GM18861 (cell line): ENCODE measurements at regions not wholly inside any gene's neighbourhood (a gene's known extent, or its start where the extent isn't known, plus 50 kb on each side); places are given as distances from the start of the nearest gene placed in this dataset.
A peak's percentile ranks its signal among the peaks of the same experiment; 100 is the strongest.
"Not testable (repeated sequence)": the region's sequence is repeated elsewhere in the genome, so short reads cannot be mapped to it uniquely, and the experiment has no call there.

Experiments used
- ATAC-seq: cut with Tn5 transposase; IDR thresholded peaks from one replicate; pipeline ENCODE4 v1.9.1; 2021; ENCODE audit not compliant: unreplicated experiment

DNA sequence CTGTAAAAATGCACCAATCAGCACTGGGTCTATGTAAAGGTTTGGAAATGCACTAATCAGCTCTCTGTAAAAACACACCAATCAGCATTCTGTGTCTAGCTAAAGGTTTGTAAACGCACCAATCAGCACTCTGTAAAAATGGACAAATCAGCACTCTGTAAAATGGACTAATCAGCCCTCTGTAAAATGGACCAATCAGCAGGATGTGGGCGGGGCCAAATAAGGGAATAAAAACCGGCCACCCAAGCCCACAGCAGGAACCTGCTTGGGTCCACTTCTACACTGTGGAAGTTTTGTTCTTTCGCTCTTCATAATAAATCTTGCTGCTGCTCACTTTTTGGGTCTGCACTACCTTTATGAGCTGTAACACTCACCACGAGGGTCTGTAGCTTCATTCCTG lies 101.0 kb downstream of the SMC2 start:
- not testable (repeated sequence) for ATAC-seq

DNA sequence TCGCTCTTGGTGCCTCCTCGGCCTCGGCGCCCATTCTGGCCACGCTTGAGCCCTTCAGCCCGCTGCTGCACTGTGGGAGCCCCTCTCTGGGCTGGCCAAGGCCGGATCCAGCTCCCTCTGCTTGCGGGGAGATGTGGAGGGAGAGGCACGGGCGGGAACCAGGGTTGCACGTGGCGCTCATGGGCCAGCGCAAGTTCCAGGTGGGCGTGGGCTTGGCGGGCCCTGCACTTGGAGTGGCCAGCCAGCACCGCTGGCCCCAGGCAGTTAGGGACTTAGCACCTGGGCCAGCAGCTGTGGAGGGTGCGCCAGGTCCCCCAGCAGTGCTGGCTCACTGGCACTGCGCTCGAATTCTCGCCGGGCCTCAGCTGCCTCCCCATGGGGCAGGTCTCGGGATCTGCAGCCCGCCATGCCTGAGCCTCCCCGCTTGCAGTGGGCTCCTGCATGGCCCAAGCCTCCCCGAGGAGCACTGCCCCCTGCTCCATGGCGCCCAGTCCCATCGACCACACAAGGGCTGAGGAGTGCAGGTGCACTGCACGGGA lies 106.4 kb downstream of the SMC2 start:
- ATAC-seq: no peak

DNA sequence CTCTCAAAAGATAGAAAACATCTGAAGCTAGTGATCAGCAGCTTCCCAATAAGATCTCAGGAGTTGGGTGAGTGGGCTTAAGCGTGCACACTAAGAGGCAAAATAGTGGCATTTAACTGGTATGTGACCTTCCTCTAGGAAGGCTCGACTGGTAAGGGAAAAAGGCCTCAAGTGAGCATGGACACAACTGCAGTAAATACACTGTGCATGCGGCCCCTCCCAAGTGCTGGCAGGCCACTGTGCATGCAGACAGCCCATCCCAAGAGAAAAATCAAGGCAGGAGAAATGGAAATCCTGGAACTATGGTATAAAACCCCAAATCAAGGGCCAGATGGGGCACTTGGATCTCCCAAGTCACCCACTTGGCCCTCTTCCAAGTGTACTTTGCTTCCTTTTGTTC lies 112.7 kb downstream of the SMC2 start:
- ATAC-seq: no peak

DNA sequence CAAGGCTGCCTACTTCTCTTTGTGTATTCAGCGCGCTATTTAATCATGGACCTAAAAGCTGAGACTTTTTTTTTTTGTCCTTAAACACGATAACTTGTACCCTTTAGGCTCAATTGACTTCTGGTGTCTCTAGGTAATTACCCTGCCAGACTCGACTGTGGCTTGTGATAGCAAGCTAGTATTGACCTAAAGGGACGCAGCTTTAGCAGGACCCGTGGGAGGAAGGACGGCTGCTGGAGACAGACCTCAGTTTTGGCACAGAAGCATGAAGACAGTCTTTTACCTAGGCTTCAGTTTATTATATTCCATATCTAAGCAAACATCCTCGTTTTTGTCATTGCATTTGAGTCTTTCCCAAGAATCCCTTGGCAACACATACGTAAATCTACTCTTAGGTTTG lies 115.3 kb downstream of the SMC2 start:
- no peak for ATAC-seq

DNA sequence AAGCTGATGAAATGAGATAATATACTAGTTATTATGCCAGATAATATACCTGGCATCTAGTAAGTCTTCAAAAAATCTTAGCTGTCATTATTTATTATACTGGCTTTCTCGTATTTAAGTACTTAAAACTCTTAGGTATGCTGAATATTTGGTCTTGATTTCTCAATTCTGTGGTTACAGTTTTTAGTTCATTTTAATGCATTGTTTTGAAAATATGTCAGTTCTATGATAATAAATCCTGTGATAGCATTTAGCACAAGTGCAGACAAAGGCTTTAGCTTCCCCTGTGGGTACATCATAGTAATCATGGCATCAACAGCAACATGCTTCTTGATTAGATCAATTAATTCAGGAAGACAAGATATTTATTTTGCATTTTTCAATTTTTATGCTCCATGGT lies 133.0 kb downstream of the SMC2 start:
- no peak for ATAC-seq

DNA sequence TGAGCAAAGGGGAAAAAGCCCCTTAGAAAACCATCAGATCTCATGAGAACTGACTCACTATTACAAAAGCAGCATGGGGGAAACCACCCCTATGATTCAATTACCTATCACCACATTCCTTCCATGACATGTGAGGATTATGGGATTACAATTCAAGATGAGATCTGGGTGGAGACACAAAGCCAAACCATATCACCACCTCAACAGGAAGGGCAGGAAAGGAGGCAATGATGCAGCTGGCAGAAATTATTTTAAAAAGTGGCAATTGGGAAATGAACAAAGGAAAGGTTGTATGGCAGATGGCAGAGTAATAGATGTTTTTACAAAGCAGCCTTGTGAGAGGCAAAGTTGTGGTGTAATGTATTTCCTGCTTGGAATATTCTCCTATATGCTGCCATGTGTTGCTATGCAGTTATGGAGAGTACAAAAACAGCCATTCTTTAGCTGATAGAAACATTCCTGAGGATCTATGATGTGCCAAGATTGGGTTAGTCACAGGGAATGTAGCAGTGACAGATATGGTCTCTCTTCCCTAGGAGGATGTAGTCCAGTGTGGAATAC lies 138.8 kb downstream of the SMC2 start:
- no peak for ATAC-seq

DNA sequence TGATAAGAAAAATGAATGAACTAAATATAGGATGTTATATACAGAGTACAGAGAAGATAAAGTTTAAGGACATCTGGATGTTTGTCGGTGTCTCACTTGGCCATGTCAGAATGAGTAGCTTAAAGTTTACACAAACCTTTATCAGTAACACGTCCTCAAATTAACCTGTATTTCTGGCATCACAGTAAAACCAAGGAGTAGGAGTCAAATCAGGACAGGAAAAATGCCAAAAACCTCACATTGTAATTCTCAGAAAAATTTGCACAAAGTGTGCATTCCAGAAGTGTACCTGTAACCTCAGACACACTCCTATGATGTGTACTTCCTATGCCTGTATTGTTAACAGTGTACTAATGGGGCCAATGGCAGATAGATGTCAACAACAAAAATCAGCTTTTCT lies 139.3 kb downstream of the SMC2 start:
- no peak for ATAC-seq

DNA sequence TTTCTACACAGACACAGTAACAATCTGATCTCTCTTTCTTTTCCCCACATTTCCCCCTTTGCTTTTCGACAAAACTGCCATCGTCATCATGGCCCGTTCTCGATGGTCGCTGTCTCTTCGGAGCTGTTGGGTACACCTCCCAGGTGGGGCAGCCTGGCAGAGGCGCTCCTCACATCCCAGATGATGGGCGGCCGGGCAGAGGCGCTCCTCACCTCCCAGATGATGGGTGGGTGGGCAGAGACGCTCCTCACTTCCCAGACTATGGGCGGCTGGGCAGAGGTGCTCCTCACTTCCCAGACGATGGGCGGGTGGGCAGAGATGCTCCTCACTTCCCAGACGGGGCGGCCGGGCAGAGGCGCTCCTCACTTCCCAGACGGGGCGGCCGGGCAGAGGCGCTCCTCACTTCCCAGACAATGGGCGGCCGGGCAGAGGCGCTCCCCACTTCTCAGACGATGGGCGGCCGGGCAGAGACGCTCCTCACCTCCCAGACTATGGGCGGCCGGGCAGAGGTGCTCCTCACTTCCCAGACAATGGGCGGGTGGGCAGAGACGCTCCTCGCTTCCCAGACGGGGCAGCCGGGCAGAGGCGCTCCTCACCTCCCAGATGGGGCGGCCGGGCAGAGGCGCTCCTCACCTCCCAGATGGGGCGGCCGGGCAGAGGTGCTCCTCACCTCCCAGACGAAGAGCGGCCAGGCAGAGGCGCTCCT lies 140.7 kb downstream of the SMC2 start:
- not testable (repeated sequence) for ATAC-seq

DNA sequence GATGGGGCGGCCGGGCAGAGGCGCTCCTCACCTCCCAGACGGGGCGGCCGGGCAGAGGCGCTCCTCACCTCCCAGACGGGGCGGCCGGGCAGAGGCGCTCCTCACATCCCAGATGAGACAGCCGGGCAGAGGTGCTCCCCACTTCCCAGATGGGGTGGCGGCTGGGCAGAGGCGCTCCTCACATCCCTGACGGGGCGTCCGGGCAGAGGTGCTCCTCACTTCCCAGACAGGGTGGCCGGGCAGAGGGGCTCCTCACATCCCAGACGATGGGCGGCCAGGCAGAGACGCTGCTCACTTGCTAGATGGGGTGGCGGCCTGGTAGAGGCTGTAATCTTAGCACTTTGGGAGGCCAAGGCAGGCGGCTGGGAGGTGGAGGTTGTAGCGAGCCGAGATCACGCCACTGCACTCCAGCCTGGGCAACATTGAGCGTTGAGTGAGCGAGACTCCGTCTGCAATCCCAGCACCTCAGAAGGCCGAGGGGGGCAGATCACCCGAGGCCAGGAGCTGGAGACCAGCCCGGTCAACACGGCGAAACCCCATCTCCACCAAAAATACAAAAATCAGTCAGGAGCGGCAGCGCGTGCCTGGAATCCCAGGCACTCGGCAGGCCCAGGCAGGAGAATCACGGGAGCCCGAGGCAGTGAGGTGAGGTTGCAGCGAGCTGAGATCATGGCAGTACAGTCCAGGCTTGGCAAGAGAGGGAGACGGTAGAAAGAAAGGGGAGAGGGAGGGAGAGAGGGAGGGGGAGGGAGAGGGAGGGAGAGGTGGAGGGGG lies 141.4 kb downstream of the SMC2 start:
- not testable (repeated sequence) for ATAC-seq

DNA sequence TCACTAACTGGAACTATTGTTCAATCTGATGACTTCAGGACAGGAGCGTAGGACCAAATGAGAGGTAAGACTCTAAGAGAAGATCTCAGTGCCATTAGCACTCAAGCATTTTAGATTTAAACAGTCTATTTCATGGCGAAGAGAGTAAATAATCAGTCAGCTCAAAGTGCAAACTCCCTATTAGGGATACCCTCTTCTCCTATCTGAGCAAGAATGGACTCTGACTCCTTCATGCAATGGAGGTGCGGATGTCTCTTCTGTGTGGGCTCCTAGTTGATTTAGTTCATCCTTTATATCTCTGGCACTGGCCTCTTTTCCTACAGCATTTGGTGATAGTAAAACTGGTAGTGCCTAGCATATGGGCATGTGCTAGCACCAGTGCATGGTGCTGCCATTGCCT lies 144.6 kb downstream of the SMC2 start:
- no peak for ATAC-seq

DNA sequence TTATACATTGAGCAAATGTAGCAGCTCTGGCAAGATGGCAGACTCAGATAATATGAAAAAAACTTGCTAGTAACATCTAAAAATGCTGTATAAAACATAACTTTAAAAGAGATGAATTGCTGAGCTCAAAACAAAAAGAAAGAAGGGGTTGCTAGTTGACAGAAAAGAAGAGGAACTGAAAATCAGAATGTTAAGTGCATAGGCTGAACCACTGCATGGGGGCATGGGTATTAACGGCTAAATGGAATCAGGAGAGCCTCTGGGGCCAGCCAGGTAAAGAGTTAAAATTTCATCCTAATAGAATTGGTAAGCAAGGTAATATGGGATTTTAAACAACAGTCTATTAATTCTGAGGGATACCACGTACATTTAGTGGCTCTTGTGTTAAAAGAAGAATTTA lies 146.8 kb downstream of the SMC2 start:
- no peak for ATAC-seq

DNA sequence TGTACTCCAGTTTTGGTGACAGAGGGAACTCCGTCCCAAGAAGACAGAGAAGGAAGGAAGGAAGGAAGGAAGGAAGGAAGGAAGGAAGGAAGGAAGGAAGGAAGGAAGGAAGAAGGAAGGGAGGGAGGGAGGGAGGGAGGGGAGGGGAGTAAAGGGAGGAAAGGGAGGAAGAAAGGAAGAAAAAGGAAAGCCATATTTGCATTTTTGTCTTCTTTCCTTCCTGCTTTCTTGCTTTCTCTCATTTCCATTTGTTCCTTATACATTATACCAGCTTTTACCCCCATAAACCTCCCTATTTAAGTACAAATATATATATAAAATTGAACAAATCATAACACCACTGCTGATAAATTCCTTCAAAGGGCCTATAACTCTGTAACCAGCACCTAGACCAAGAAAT lies 151.8 kb downstream of the SMC2 start:
- ATAC-seq: no peak

DNA sequence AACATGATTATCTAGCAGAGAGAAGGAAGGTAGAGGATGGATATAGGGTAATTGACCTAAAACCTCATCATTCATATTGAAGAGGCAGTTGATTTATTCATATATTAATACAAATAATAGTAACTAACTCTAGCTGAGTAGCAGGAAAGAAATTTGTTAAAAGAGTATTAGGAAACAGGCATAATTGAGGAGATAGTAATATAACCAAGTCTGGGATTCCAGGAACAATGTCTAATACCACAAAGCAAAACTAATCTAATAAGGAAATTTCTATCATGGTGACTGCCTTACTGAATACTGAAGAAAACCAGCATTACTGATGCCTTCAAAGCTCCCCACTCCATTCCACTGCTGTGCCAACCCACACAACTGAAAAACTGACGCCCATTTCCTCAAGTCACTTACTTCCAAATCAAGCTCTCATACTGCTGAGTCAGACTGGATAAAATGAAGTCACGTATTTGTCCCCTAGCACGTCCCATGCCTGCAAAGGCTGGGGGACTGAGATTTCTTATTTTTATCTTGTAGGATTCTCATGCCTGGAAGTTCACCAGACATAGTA lies 153.9 kb downstream of the SMC2 start:
- ATAC-seq: no peak

DNA sequence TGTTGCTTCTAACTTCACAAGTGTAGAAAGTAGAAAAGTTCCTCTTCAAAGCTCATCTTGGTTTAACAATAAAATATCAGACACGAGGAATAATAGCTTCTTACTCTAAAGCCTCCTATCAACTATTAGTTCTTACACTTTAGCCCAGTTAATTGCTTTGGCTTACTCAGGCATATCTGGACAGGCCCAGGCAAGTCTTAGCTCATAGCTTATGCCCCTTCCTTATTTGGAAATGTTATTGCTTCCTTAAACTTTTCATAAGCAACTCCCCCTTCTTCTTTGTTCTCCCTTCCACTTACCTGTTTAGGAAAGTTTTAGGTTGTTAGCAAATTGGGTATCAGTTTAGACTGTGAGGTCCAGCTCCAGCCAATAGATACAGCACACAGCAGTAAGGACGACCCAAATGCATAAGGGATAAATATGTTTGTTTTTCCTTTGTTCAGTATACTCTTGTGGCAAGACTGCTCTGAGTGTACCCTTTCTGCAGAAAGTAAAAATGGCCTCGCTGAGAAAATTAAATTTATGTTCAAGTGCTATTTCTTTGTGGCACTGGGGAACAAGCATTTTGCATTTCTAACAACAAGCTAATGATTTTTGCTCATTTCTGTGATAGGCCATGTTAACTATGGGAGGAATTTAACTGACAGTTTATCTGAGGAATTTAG lies 162.1 kb downstream of the SMC2 start:
- ATAC-seq: no peak

DNA sequence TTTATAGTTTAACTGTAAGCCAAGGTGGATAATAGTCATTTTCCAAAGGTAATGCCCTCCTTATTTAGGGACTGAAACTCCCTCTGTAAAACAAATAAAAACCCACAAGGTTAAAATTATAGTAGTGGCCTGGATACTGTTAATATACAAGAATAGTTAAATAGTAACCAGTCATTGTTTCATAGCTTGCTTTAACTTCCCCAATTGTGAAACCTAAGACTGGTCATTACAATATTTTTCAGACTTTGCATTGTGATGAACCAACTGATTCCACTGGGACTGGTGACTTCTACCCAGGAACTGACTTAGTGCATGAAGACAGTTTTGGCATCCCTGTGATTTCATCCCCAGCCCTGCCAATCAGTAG lies 162.6 kb downstream of the SMC2 start:
- peak; percentile 78 for ATAC-seq

DNA sequence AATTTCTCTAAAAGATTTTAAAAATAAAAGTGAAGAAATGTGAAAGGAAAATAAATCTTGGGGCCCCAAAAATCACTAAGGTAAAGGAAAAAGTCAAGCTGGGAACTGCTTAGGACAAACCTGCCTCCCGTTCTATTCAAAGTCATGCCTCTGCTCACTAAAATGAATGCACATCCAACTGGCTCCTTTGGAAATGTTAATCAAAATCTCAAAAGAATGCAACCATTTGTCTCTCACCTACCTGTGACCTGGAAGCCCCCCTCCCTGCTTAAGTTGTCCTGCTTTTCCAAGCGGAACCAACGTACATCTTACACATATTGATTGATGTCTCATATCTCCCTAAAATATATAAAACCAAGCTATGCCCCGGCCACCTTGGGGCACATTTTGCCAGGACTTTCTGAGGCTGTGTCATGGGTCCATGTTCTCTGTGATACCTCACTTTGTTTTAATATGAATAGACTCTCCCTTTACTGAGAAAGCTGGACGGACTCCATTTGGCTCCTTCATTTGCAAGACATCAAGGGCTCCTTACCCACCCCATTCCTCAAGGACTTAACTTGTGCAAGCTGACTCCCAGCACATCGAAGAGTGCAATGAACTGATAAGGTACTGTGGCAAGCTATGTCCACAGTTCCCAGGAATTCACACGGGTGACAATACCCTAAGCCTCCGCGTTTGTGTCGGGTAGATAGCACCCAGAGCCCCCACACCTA lies 164.3 kb downstream of the SMC2 start:
- ATAC-seq: no peak

DNA sequence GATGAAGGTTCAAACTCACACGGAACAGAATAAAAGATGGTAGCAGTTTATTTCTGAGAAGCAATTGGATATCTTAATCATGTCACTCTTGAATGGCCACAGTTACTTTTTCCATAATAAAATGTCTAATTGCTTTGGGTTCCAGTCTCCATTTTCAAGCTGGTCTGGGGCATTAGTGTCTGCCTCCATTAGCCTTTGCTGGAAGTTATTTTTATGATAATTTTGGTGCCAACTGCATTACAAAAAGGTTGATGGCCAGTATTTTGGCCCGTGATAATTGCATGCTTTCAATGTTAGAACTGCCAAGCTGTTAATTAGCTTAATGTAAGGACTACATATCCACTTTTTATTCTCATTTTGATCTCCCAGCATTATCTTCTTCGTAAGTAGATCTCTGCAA lies 165.9 kb downstream of the SMC2 start:
- no peak for ATAC-seq

DNA sequence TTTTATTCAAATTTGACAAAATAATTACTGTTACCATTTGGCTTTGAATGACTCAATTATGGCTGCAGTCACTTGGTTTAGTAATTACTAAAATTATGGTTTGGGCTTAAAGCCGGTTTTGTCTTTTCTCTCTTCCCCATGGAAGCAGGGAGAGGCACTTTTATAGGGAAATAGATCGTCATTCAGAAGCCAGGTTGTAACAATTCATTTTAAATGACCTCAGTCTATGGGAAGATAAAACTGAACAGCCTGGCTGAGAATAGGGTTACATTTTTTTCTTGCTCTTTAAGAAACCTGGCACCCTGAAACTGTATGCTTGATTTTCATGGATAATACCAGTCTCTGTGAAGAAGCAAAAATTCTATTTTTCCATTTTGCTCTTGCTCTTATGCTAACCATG lies 169.8 kb downstream of the SMC2 start:
- no peak for ATAC-seq

DNA sequence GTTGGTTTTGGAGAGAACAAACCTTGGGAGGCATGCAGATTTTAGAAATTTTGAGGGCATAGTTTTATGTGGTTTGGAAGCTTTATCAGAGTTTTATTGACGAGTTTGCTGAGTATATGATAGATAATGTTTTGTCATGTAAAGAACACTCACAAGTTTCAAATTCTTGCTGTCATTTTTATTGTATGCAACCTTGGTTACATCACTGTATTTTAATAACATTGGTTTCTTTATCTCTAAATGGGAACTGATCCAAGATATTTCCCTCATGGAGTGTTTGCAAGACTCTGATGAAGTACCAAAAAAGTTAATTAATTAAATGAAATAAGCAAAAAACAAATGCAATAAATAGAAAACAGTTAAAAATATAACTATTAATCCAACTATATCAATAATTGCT lies 170.3 kb downstream of the SMC2 start:
- no peak for ATAC-seq

DNA sequence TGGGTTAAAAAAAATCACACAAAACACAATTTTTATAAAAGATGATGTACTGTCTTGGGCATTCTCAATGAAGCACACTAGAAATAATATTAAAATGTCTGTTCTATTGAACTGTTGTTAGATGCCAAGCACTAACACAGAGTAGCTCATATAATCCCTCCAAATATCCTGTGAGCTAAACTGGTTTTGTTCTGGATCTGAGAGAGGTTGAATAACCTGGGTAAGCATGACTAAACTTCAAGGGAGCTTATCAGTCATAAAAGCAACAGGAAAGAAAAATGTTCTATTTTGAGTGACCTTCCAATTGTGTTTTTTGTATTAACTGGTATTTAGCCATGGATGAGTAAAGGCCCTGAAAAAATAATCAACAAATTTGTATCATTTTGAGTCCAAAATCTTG lies 175.3 kb downstream of the SMC2 start:
- no peak for ATAC-seq
